ENCODE measurements at regions not wholly inside any gene's neighbourhood (a gene's known extent, or its start where the extent isn't known, plus 50 kb on each side); places are given as distances from the start of the nearest gene placed in this dataset.

DNA sequence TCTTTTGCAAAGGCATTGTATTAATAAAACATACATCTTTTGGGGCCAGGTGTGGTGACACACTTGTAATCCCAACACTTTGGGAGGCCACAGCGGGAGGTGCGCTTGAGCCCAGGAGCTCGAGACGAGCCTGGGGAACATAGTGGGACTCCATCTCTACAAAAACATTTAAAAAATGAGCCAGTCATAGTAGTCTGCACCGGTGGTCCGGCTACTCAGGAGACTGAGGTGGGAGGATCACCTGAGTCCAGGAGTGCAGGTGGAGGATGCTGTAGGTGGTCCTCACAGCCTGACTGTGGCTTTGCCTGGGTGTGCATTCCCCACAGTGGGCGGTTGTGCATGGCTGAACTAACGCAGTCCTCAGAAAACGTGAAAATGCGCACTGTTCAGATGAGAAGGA, 162.5 kb downstream of the DLL1 start:
- TF ChIP-seq, protein P1, sequence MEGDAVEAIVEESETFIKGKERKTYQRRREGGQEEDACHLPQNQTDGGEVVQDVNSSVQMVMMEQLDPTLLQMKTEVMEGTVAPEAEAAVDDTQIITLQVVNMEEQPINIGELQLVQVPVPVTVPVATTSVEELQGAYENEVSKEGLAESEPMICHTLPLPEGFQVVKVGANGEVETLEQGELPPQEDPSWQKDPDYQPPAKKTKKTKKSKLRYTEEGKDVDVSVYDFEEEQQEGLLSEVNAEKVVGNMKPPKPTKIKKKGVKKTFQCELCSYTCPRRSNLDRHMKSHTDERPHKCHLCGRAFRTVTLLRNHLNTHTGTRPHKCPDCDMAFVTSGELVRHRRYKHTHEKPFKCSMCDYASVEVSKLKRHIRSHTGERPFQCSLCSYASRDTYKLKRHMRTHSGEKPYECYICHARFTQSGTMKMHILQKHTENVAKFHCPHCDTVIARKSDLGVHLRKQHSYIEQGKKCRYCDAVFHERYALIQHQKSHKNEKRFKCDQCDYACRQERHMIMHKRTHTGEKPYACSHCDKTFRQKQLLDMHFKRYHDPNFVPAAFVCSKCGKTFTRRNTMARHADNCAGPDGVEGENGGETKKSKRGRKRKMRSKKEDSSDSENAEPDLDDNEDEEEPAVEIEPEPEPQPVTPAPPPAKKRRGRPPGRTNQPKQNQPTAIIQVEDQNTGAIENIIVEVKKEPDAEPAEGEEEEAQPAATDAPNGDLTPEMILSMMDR (IDR thresholded peaks at IDR 0.05; ENCODE audit: control insufficient read depth, insufficient read depth, low read depth, low read length, missing control alignments) = no peak
- H3K4me3 ChIP-seq (ENCODE audit: control insufficient read depth, low read depth, low read length) = no peak overlapping the region
- DNase-seq (ENCODE audit: low read depth) = no peak

DNA sequence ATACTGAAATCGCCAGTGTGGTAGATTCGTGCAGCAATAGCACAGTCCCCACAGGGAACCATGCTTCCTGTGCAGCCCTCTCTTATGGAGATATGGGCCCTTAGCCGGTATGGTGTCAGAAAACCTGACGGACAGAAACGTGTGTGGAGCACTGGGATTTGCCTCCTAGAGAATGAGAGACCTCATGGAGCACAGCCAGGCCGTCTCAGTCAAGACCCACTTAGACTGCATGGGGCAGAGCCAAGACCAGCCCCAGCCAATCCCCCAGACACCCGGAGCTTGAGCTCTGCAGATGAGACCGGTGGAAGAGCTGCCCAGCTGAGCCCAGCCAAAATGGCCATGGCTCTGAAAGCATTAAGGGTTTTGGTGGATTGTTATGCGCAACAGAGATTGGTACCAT, 163.7 kb downstream of the DLL1 start:
- TF ChIP-seq, protein P1 (IDR thresholded peaks at IDR 0.05; ENCODE audit: control insufficient read depth, insufficient read depth, low read depth, low read length, missing control alignments) = no peak

GRCh38 chr6:170125456-170126300, 165.2 kb downstream of the DLL1 start:
- TF ChIP-seq, protein P1 (IDR thresholded peaks at IDR 0.05; ENCODE audit: control insufficient read depth, insufficient read depth, low read depth, low read length, missing control alignments) = no peak
- DNase-seq (ENCODE audit: low read depth) = no peak
- H3K4me3 ChIP-seq (ENCODE audit: control insufficient read depth, low read depth, low read length) = no peak overlapping the region

More for the DNA sequence above, 163.7 kb downstream of the DLL1 start:
- DNase-seq (ENCODE audit: low read depth) = no peak
- H3K4me3 ChIP-seq (ENCODE audit: control insufficient read depth, low read depth, low read length) = no peak overlapping the region

GRCh38 chr6:170124836-170125235, 166.0 kb downstream of the DLL1 start:
- TF ChIP-seq, protein P1 (IDR thresholded peaks at IDR 0.05; ENCODE audit: control insufficient read depth, insufficient read depth, low read depth, low read length, missing control alignments) = no peak
- DNase-seq (ENCODE audit: low read depth) = no peak
- H3K4me3 ChIP-seq (ENCODE audit: control insufficient read depth, low read depth, low read length) = no peak overlapping the region

GRCh38 chr6:170124150-170124549, 166.7 kb downstream of the DLL1 start:
- no peak for DNase-seq (ENCODE audit: low read depth)
- TF ChIP-seq, protein P1 (IDR thresholded peaks at IDR 0.05; ENCODE audit: control insufficient read depth, insufficient read depth, low read depth, low read length, missing control alignments) = no peak
- H3K4me3 ChIP-seq (ENCODE audit: control insufficient read depth, low read depth, low read length) = no peak overlapping the region

DNA sequence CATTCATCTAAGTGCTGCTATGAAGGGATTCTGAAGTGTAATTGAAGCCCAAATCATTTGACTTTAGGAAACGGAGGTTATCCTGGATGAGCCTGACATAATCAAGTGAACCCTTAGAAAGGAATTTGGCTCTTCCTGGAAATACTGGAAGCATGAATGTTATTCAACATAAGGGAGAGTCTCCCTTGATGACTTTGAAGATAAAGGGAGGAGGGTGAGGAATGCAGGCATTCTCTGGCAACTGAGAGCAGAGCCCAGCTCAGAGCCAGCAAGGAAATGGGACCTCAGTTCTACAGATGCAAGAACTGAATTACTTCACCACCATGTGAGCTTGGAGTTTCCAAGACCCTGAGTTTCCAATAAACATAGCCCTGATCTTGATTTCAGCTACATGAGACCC, 168.2 kb downstream of the DLL1 start:
- no peak overlapping the region for H3K4me3 ChIP-seq (ENCODE audit: control insufficient read depth, low read depth, low read length)
- no peak for DNase-seq (ENCODE audit: low read depth)
- TF ChIP-seq, protein P1 (IDR thresholded peaks at IDR 0.05; ENCODE audit: control insufficient read depth, insufficient read depth, low read depth, low read length, missing control alignments) = no peak
